Ovary (tissue), 7 donors: ENCODE measurements at regions not wholly inside any gene's neighbourhood (a gene's known extent, or its start where the extent isn't known, plus 50 kb on each side); places are given as distances from the start of the nearest gene placed in this dataset.

Experiments
- DNase-seq, 5 donors: peaks; one replicate each; pipeline ENCODE4 v3.0.0-alpha.2; 2019 to 2020
- H3K27ac ChIP-seq, 2 donors: fragments of 200-600 bp; one replicate each; pipeline versions ENCODE4 v1.5.1 to v1.8.0; 2019 to 2022
- H3K27me3 ChIP-seq: fragments of 200-600 bp; one replicate; pipeline ENCODE4 v1.8.0; 2022
- H3K36me3 ChIP-seq: fragments of 200-600 bp; sonication (generic); one replicate; pipeline ENCODE4 v1.5.1; 2019
- H3K4me1 ChIP-seq: one replicate; pipeline ENCODE4 v1.8.1; 2013; ENCODE audit warnings: mild to moderate bottlenecking, moderate library complexity; ENCODE audit not compliant: insufficient read depth
- H3K4me3 ChIP-seq: fragments of 200-600 bp; sonication (generic); one replicate; pipeline ENCODE4 v1.5.1; 2017
- H3K9me3 ChIP-seq, 2 donors: fragments of 200-600 bp in 1 of 2; sonication (generic) in 1 of 2; one replicate each; pipeline versions ENCODE4 v1.5.1 to v1.8.1; 2013 to 2019; ENCODE audit warnings: mild to moderate bottlenecking in 1 of 2, moderate library complexity in 1 of 2
- CTCF ChIP-seq, 3 donors: fragments of 450-650 bp in 2 of 3; fragments of 200-600 bp in 1 of 3; IDR thresholded peaks; one replicate each; pipeline versions ENCODE4 v1.5.1 to v1.8.0; 2016 to 2022; ENCODE audit warnings: antibody characterized with exemption in 3 of 3, mild to moderate bottlenecking in 1 of 3
- EP300 ChIP-seq: sonication (generic); formaldehyde crosslinking; IDR thresholded peaks from one replicate; pipeline ENCODE4 v1.6.1; 2017; ENCODE audit warnings: antibody characterized with exemption
- POLR2A ChIP-seq: fragments of 450-650 bp; IDR thresholded peaks from one replicate; pipeline ENCODE4 v1.6.1; 2017; ENCODE audit warnings: antibody characterized with exemption, mild to moderate bottlenecking, moderate library complexity
- WGBS, 3 donors: extraction: QIAGEN DNeasy Blood & Tissue Kit in 1 of 3; methylation state at CpG; one replicate each; pipeline versions ENCODE4 v1.1.5 to v1.1.7; 2013 to 2017; 5-methylcytosine and 5-hydroxymethylcytosine counted together
- intact Hi-C, 4 donors: fragments of 100-400 bp; cut with DNase I; formaldehyde crosslinking; loops; one replicate each; pipeline versions ENCODE4 v1.11.0 to v1.15.1; 2022 to 2023
- donor health status: DM: no; HTN: no; CAD: no; lungs with moderate emphysema.
- donor health status: DM: no; HTN: no; CAD: no.
- donor health status: Bipolar disorder and iron deficiency.
- donor health status: DM: no; HTN: no; CAD: no.
- donor health status: DM: yes; HTN: yes; CAD: no.

- Histone ChIP-seq H3K36me3 (no peaks in the 10 kb centered on the region), H3K27me3 (no peaks in the 10 kb centered on the region), H3K4me1 (no peaks in the 10 kb centered on the region), H3K4me3 (no peak overlapping the region), H3K9me3 (no peaks in the 10 kb centered on the region), H3K27ac (no peak overlapping the region)
- WGBS, 3 donors: 48 to 57% (median 50%) methylated on average over 3 of the region's 3 CpGs
- TF ChIP-seq POLR2A (no peak), CTCF (IDR thresholded peaks at IDR 0.05) (no peak), EP300 (no peak)
- intact Hi-C loops: no loop called here
- no peak for DNase-seq
These were observed 153.4 kb downstream of the TMEM161B start for GRCh38 chr5:88115211-88115610.

DNA sequence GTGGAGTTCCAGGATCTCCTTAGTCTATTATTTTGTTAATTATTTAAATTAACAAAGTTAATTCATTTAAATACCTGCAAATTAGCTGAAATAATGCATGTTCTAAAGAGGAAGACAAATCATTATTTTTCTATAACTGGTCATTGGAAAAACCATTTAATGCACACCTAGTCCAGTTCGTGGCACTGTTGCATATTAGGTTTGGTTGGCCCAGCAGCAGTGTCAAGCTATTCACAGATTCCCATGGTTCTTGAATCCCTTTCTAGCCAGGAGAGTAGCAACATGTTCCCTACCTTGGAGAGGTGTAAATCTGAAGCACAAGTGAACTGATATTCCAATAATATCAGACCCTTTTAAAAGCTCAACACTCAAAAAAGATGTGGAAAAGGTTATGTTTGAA lies 155.2 kb downstream of the TMEM161B start:
- no peaks in the 10 kb centered on the region for H3K9me3 ChIP-seq
- H3K4me3 ChIP-seq: no peak overlapping the region
- 57 to 78% (median 64%) methylated on average over 1 of the region's 1 CpG for WGBS, 3 donors
- H3K4me1 ChIP-seq: no peaks in the 10 kb centered on the region
- H3K36me3 ChIP-seq: no peaks in the 10 kb centered on the region
- no peaks in the 10 kb centered on the region for H3K27me3 ChIP-seq
- intact Hi-C loops: no loop called here
- no peak for TF ChIP-seq EP300
- TF ChIP-seq POLR2A: no peak
- TF ChIP-seq CTCF (IDR thresholded peaks at IDR 0.05): no peak
- no peak for DNase-seq
- no peak overlapping the region for H3K27ac ChIP-seq

- Histone ChIP-seq H3K36me3 (no peaks in the 10 kb centered on the region), H3K4me1 (no peaks in the 10 kb centered on the region), H3K9me3 (no peaks in the 10 kb centered on the region), H3K27me3 (no peaks in the 10 kb centered on the region), H3K4me3 (no peak overlapping the region), H3K27ac (no peak overlapping the region)
- no peak for DNase-seq
- TF ChIP-seq CTCF (IDR thresholded peaks at IDR 0.05) (no peak), POLR2A (no peak), EP300 (no peak)
- intact Hi-C loops: no loop called here
- WGBS, 3 donors: 83 to 89% (median 88%) methylated on average over 5 of the region's 5 CpGs
These were observed 158.8 kb downstream of the TMEM161B start for GRCh38 chr5:88109818-88110217.

DNA sequence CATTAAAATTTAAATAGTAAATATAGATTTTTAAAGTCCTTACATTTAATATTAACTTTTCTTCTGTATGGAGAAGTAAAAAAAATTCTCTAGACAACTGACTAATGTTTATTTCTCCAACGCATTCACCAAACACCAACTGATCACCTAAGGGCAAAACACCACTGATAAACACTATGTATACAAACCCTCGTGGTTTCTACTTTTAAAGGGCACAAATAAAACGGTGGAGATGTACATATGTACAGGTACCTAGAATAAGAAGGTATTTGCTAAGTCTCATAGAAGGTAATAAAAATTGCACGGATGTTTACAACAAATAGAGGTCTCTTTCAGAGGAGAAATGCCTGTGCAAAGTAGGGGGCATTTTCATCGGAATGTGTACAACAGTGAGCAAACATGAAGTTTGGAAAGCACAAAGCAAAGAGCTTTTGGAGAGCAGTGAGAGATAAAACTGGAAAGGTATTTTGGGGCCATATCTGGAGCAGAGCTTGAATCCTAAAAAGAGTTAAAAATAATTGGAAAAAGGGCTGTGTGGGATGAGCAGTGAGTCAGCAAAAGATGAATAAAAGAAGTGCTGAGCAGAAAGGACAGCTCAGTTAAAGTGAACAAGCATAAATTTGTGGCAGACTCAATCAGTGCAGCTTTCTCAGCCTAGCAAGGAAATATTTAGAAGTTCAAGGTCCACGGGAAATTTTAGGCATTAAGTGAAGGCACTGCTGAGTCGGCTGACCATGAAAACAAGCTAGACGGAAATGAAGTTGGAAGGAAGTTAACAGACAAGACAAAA lies 160.0 kb downstream of the TMEM161B start:
- H3K27me3 ChIP-seq: no peaks in the 10 kb centered on the region
- WGBS, 3 donors: 44 to 55% (median 46%) methylated on average over 8 of the region's 8 CpGs
- no peaks in the 10 kb centered on the region for H3K36me3 ChIP-seq
- no peaks in the 10 kb centered on the region for H3K9me3 ChIP-seq
- no peak overlapping the region for H3K27ac ChIP-seq
- DNase-seq: no peak
- H3K4me3 ChIP-seq: no peak overlapping the region
- intact Hi-C loops: no loop called here
- TF ChIP-seq POLR2A (no peak), EP300 (no peak), CTCF (IDR thresholded peaks at IDR 0.05) (no peak)
- no peaks in the 10 kb centered on the region for H3K4me1 ChIP-seq
